ENCODE measurements at regions not wholly inside any gene's neighbourhood (a gene's known extent, or its start where the extent isn't known, plus 50 kb on each side); places are given as distances from the start of the nearest gene placed in this dataset.

DNA sequence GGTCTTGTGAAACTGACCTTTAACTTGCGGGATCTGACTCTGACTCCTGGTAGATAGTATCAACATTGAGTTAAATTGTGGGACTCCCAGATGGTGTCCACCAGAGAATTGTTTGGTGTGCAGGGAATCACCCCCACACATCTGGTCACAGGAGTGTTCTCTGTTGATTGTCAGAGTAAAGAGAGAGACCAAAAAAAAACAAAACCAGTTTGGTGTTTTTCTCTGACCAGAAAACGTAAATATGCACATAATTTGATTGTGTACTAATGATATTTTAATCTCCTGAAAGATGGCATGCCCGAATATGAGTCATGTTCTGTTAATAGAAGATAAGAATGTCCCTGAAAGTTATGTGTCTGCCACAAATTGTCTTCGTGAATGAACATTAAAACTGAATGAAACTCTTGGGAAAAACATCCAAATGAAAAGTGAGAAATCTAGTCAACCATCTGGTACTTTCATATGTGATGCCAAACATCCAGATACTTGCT is 118.5 kb upstream of the GPC6 start:
- no peak overlapping the region for H3K27ac ChIP-seq (ENCODE audit: low read depth)
- 61% methylated on average over 4 of the region's 4 CpGs for WGBS
- DNase-seq (ENCODE audit: extremely low spot score): no peak
- no peak overlapping the region for H3K4me3 ChIP-seq (ENCODE audit: low read depth, low read length)
- no peaks in the 10 kb centered on the region for H3K36me3 ChIP-seq (ENCODE audit: insufficient read depth)
- no peaks in the 10 kb centered on the region for H3K4me1 ChIP-seq (ENCODE audit: insufficient read depth)

- H3K4me3 ChIP-seq (ENCODE audit: low read depth, low read length): no peak overlapping the region
- H3K36me3 ChIP-seq (ENCODE audit: insufficient read depth): no peaks in the 10 kb centered on the region
- H3K27ac ChIP-seq (ENCODE audit: low read depth): no peak overlapping the region
- H3K4me1 ChIP-seq (ENCODE audit: insufficient read depth): no peaks in the 10 kb centered on the region
- DNase-seq (ENCODE audit: extremely low spot score): no peak
- WGBS: 76% methylated on average over 1 of the region's 1 CpG
Measured at GRCh38 chr13:93116809-93117208, 109.8 kb upstream of the GPC6 start.

DNA sequence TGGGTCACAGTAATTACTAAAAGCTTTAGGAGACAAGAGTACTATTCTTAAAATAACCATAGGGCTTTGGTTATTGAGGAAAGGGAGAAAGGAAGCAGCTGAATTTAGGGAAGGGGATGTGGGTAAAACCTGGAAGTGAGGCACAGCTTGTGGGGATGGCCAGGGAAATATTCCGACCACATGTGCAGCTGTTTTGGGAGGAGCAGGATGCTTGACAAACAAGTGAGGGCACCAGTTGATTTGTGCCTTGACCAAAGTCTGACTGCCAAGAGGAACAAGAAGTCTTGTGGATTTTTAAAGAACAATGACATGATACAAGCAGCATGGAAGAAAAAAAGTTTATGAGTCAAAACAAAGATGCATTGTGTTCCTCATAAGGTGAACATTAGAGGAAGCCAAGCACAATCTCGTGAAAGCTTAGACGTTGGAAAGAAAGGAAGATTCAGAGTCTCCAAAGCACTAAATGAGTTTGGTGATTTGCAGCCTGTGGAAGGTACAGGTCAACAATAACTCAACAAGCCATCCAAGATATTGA is 108.5 kb upstream of the GPC6 start:
- WGBS: 64% methylated on average over 3 of the region's 3 CpGs
- H3K36me3 ChIP-seq (ENCODE audit: insufficient read depth): no peaks in the 10 kb centered on the region
- DNase-seq (ENCODE audit: extremely low spot score): no peak
- H3K4me1 ChIP-seq (ENCODE audit: insufficient read depth): no peaks in the 10 kb centered on the region
- H3K4me3 ChIP-seq (ENCODE audit: low read depth, low read length): no peak overlapping the region
- no peak overlapping the region for H3K27ac ChIP-seq (ENCODE audit: low read depth)

GRCh38 chr13:93140912-93141311 is 85.7 kb upstream of the GPC6 start:
- DNase-seq (ENCODE audit: extremely low spot score): no peak
- Histone ChIP-seq H3K4me1 (ENCODE audit: insufficient read depth) (no peaks in the 10 kb centered on the region), H3K4me3 (ENCODE audit: low read depth, low read length) (no peak overlapping the region), H3K36me3 (ENCODE audit: insufficient read depth) (no peaks in the 10 kb centered on the region), H3K27ac (ENCODE audit: low read depth) (no peak overlapping the region)
- WGBS: 95% methylated on average over 2 of the region's 2 CpGs

DNA sequence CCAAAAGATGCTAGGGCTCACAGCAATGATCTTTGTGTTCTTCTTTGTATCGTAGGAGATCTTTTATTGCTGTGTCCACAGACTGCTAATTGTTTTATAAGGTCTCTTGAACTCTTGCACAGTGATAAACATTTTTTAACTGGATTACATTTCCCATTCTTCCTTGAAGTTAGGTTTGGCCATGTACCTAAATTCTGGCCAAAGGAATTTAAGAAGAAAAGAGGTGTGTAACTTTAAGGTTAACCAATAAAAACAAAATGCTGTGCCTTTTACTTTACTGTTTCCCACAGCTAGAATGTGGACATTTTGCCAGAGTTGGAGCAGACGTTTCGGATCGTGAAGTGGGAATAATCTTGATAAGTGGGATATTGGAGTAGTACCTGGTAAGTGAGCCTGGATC is 82.6 kb upstream of the GPC6 start:
- no peaks in the 10 kb centered on the region for H3K4me1 ChIP-seq (ENCODE audit: insufficient read depth)
- WGBS: 56% methylated on average over 4 of the region's 4 CpGs

GRCh38 chr13:93145199-93145598 is 81.4 kb upstream of the GPC6 start:
- Histone ChIP-seq H3K36me3 (ENCODE audit: insufficient read depth) (no peaks in the 10 kb centered on the region), H3K27ac (ENCODE audit: low read depth) (no peak overlapping the region), H3K4me1 (ENCODE audit: insufficient read depth) (no peaks in the 10 kb centered on the region), H3K4me3 (ENCODE audit: low read depth, low read length) (no peak overlapping the region)
- DNase-seq (ENCODE audit: extremely low spot score): no peak
- 75% methylated on average over 2 of the region's 2 CpGs for WGBS

More for the DNA sequence above, 82.6 kb upstream of the GPC6 start:
- no peak overlapping the region for H3K27ac ChIP-seq (ENCODE audit: low read depth)
- H3K36me3 ChIP-seq (ENCODE audit: insufficient read depth): no peaks in the 10 kb centered on the region
- no peak overlapping the region for H3K4me3 ChIP-seq (ENCODE audit: low read depth, low read length)
- no peak for DNase-seq (ENCODE audit: extremely low spot score)

DNA sequence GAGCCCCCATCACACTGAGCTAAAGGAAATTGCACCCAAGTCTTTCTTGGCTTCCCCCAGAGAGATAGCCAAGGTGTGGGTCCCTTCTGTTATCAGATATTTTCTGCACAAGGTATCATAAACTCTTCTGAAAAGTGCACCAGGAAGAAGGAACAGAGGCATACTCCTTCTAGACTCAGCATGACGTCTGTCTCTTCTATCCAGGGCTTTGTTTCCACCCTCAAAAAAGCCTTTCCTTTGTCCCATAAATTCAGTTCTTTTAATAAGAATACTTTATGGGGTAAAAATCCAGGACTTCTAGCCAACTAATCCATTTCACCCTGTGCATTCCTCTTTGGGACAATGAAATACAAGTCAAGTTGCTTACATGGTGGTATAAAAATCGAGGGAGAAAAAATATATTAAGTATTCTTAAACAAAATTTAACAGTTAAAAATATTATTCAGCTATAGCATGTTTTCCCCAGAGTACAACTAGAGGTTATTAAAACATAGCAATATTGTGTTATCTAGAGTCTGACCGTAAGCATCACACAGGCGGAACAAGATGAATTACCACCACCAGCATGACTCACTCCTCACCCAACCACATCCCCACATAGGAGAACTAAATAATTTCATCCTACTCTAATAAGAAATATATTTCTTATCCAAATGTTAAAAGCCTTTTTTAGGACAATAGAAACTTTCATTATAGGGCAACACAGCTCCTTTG is 79.9 kb upstream of the GPC6 start:
- Histone ChIP-seq H3K4me3 (ENCODE audit: low read depth, low read length) (no peak overlapping the region), H3K4me1 (ENCODE audit: insufficient read depth) (no peaks in the 10 kb centered on the region), H3K27ac (ENCODE audit: low read depth) (no peak overlapping the region), H3K36me3 (ENCODE audit: insufficient read depth) (no peaks in the 10 kb centered on the region)
- DNase-seq (ENCODE audit: extremely low spot score): peak; percentile 8
- WGBS: 71% methylated on average over 4 of the region's 4 CpGs

DNA sequence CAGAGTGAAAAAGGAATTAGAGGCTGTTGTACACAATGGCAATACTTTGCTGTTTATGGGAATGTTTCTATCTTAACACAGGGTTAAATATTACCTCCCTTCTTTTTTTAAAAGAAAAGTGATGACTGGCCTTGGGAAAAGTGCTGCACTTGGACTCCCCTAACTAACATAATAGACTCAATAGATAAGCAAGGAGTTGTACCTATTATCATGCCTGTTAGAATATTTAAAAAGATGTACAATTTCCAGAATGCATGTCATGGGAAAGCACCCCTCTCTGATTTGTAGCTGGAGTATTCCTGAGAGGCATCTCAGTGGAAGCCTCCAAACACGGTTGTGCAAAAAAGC is 79.3 kb upstream of the GPC6 start:
- H3K27ac ChIP-seq (ENCODE audit: low read depth): no peak overlapping the region
- no peaks in the 10 kb centered on the region for H3K36me3 ChIP-seq (ENCODE audit: insufficient read depth)

DNA sequence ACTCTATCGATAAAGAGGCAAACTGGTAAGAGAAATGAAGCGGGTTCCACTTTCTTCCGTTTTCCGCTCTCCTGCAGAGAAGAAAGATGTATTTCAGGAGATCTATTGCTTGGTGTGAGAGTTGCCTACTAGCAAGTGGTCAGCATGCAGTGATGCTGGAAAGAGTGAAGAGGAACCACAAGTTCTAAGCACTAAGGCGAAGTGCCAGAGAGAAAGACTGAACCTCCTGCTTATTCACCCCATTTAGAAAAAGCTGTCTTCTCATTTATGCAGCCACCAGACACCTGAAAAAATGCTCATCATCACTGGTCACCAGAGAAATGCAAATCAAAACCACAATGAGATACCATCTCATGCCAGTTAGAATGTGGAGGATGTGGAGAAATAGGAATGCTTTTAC is 78.7 kb upstream of the GPC6 start:
- Histone ChIP-seq H3K4me3 (ENCODE audit: low read depth, low read length) (no peak overlapping the region), H3K4me1 (ENCODE audit: insufficient read depth) (no peaks in the 10 kb centered on the region), H3K27ac (ENCODE audit: low read depth) (no peak overlapping the region), H3K36me3 (ENCODE audit: insufficient read depth) (no peaks in the 10 kb centered on the region)
- 97% methylated on average over 5 of the region's 5 CpGs for WGBS
- no peak for DNase-seq (ENCODE audit: extremely low spot score)

More for the DNA sequence above, 79.3 kb upstream of the GPC6 start:
- WGBS: 49% methylated on average over 1 of the region's 1 CpG
- Histone ChIP-seq H3K4me3 (ENCODE audit: low read depth, low read length) (no peak overlapping the region), H3K4me1 (ENCODE audit: insufficient read depth) (no peaks in the 10 kb centered on the region)
- no peak for DNase-seq (ENCODE audit: extremely low spot score)

GRCh38 chr13:93151277-93151676 is 75.3 kb upstream of the GPC6 start:
- Histone ChIP-seq H3K4me3 (ENCODE audit: low read depth, low read length) (no peak overlapping the region), H3K36me3 (ENCODE audit: insufficient read depth) (no peaks in the 10 kb centered on the region), H3K27ac (ENCODE audit: low read depth) (no peak overlapping the region), H3K4me1 (ENCODE audit: insufficient read depth) (no peaks in the 10 kb centered on the region)
- no peak for DNase-seq (ENCODE audit: extremely low spot score)

- no peak for DNase-seq (ENCODE audit: extremely low spot score)
- Histone ChIP-seq H3K4me3 (ENCODE audit: low read depth, low read length) (no peak overlapping the region), H3K36me3 (ENCODE audit: insufficient read depth) (no peaks in the 10 kb centered on the region), H3K27ac (ENCODE audit: low read depth) (no peak overlapping the region), H3K4me1 (ENCODE audit: insufficient read depth) (no peaks in the 10 kb centered on the region)
Measured at GRCh38 chr13:93158565-93158964, 68.0 kb upstream of the GPC6 start.

GRCh38 chr13:93169980-93170379 is 56.6 kb upstream of the GPC6 start:
- H3K27ac ChIP-seq (ENCODE audit: low read depth): no peak overlapping the region
- H3K4me3 ChIP-seq (ENCODE audit: low read depth, low read length): no peak overlapping the region
- no peaks in the 10 kb centered on the region for H3K4me1 ChIP-seq (ENCODE audit: insufficient read depth)
- no peaks in the 10 kb centered on the region for H3K36me3 ChIP-seq (ENCODE audit: insufficient read depth)
- DNase-seq (ENCODE audit: extremely low spot score): no peak

DNA sequence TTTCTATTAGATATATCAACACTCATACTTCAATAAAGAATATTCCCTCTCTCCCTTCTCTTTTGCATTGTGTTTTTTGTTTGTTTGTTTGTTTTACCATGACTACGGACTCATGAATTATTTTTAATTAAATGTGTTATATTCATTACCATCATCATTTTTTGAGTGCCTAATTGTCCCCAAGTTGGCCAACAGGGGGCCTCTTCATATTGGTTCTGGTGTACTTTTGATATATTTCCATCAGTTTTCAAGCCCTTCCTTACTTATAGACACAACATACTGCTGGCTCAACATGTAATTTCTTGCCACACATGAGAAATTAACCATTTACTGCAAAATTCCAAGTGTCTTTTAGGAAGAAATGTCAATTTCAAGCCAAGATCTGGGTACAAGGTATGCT is 54.5 kb upstream of the GPC6 start:
- 87% methylated on average over 1 of the region's 1 CpG for WGBS
- Histone ChIP-seq H3K4me1 (ENCODE audit: insufficient read depth) (no peaks in the 10 kb centered on the region), H3K4me3 (ENCODE audit: low read depth, low read length) (no peak overlapping the region), H3K36me3 (ENCODE audit: insufficient read depth) (no peaks in the 10 kb centered on the region), H3K27ac (ENCODE audit: low read depth) (no peak overlapping the region)
- DNase-seq (ENCODE audit: extremely low spot score): no peak

- 75% methylated on average over 1 of the region's 1 CpG for WGBS
- Histone ChIP-seq H3K4me1 (ENCODE audit: insufficient read depth) (no peaks in the 10 kb centered on the region), H3K27ac (ENCODE audit: low read depth) (no peak overlapping the region), H3K36me3 (ENCODE audit: insufficient read depth) (no peaks in the 10 kb centered on the region), H3K4me3 (ENCODE audit: low read depth, low read length) (no peak overlapping the region)
- DNase-seq (ENCODE audit: extremely low spot score): no peak
Measured at GRCh38 chr13:93173654-93174053, 53.0 kb upstream of the GPC6 start.

DNA sequence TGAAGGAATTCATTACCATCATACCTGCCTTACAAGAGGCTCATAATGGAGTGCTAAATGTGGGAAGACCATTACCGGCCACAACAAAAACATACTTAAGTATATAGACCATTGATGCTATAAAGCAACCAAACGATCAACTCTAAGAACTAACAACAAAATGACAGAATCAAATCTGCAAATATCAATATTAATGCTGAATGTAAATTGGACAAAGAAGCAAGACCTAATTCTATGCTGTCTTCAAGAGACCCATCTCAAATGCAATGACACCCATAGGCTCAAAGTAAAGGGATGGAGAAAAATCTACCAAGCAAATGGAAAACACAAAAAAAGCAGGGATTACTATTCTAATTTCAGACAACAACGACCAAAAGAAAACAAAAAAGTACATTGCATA is 52.3 kb upstream of the GPC6 start:
- Histone ChIP-seq H3K27ac (ENCODE audit: low read depth) (no peak overlapping the region), H3K36me3 (ENCODE audit: insufficient read depth) (no peaks in the 10 kb centered on the region), H3K4me3 (ENCODE audit: low read depth, low read length) (no peak overlapping the region), H3K4me1 (ENCODE audit: insufficient read depth) (no peaks in the 10 kb centered on the region)
- 95% methylated on average over 3 of the region's 3 CpGs for WGBS
- no peak for DNase-seq (ENCODE audit: extremely low spot score)

Measured in urinary bladder (tissue), 3 donors.